Mucosa of stomach (tissue), 1 donor: ENCODE measurements at regions not wholly inside any gene's neighbourhood (a gene's known extent, or its start where the extent isn't known, plus 50 kb on each side); places are given as distances from the start of the nearest gene placed in this dataset.
A peak's percentile ranks its signal among the peaks of the same experiment; 100 is the strongest.

Experiments used
- H3K27me3 ChIP-seq: one replicate; pipeline ENCODE4 v1.7.0; 2013; ENCODE audit warnings: mild to moderate bottlenecking, low read length; ENCODE audit not compliant: control insufficient read depth, insufficient read depth
- H3K36me3 ChIP-seq: one replicate; pipeline ENCODE4 v1.7.0; 2013; ENCODE audit warnings: low read length; ENCODE audit not compliant: control insufficient read depth, insufficient read depth
- H3K4me1 ChIP-seq: one replicate; pipeline ENCODE4 v1.7.0; 2013; ENCODE audit warnings: mild to moderate bottlenecking, low read length; ENCODE audit not compliant: control insufficient read depth, insufficient read depth
- H3K4me3 ChIP-seq: one replicate; pipeline ENCODE4 v1.7.0; 2013; ENCODE audit warnings: low read length
- H3K9ac ChIP-seq: one replicate; pipeline ENCODE4 v1.7.0; 2013; ENCODE audit warnings: mild to moderate bottlenecking, low read length, moderate library complexity
- H3K9me3 ChIP-seq: one replicate; pipeline ENCODE4 v1.7.0; 2013; ENCODE audit warnings: mild to moderate bottlenecking, low read length, moderate library complexity; ENCODE audit not compliant: control insufficient read depth
- donor health status: Pancreatic carcinoma.

DNA sequence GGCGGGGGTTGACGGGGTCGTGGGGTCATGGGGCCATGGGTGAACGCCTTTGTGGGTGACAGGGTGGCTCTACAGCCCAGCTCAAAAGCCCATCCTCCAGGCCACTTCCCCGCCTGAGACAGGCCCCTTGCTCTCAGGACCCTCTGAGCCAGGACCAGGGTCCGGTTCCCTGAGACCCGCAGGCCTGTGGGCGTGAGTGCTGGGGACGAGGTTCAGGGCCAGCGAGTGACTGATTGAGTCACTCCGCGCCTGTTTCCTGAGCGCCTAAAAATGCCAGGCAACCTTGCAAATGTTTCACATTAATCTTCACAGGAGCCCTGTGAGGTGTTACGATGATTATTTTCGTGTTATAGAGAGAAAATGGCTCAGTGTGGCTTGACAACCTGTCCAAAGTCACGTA is 97.8 kb downstream of the ZNF674 start:
- Histone ChIP-seq H3K27me3 (no peaks in the 10 kb centered on the region), H3K9me3 (no peaks in the 10 kb centered on the region), H3K36me3 (no peaks in the 10 kb centered on the region), H3K4me3 (peak overlapping the region; percentile 23), H3K4me1 (no peaks in the 10 kb centered on the region), H3K9ac (peak overlapping the region; percentile 78)

DNA sequence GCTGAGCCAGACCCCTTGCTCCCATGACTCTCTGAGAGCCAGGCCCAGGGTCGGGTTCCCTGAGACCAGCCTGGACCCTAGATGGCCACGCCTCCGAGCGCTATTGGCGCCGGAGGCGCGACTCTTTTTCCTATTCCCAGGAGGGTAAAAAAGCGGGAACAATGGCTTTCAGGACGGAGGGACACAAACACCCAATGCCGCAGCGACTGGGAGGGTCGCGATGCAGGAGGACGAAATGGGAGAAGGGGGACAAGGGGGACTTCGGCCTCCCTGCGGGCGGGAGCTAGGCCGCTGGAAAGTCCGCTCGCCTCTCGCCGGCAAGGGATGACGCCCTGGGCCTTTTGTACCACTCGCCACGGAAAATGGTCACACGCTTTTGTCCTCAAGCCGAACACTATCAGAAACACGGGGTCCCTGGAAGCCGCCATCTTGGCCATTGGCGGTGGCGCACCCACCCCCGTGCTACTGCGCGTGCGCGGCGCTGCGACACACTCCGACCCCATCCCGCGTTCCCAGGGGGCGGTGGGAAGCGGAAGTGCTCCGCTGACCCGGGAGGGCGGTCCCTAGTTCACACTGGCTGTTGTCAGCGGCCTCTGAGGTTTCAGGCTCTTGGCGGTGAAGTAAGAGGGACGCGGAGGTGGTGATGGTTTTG is 98.4 kb downstream of the ZNF674 start:
- H3K9ac ChIP-seq, result peak overlapping the region; percentile 78
- peak overlapping the region; percentile 60 for H3K4me3 ChIP-seq
- no peaks in the 10 kb centered on the region for H3K36me3 ChIP-seq
- no peaks in the 10 kb centered on the region for H3K27me3 ChIP-seq
- H3K9me3 ChIP-seq, result no peaks in the 10 kb centered on the region
- H3K4me1 ChIP-seq, result no peaks in the 10 kb centered on the region

DNA sequence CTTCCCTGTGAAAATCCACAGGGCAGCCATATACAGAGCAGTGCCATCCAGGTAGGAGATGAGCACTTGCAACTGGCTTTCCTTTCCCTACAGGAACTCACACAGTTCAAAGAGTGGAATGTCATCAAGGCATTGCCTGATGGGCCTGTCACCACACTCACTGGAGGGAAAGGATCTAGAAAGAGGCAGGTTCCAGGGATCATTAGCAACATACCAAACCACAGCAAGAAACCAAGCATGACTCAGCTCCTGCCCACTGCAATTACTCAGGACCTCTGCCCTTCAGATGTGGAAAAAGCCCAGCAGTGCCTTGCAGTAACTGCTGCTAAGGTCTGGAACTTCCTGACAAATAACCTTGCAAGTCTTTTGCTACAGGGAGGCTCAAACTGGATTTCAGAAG is 101.2 kb downstream of the ZNF674 start:
- Histone ChIP-seq H3K4me1 (no peaks in the 10 kb centered on the region), H3K27me3 (no peaks in the 10 kb centered on the region), H3K9me3 (no peaks in the 10 kb centered on the region), H3K36me3 (no peaks in the 10 kb centered on the region), H3K4me3 (no peak overlapping the region), H3K9ac (no peak overlapping the region)

DNA sequence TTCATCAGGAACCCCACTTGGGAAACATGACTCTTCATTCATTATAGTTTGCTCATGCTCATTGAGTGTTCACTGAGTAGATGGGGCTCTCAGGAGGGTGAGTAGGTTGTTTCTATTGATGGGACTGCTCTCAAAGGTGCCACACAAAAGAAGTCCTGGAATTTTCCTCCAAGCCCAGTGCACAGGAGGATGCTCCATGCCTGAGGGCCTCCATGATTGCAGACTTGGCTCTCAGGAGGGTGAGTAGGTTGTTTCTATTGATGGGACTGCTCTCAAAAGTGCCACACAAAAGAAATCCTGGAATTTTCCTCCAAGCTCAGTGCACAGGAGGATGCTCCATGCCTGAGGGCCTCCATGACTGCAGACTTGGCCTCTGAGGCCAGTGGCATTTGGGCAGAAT is 108.5 kb downstream of the ZNF674 start:
- H3K27me3 ChIP-seq, result no peaks in the 10 kb centered on the region
- H3K4me3 ChIP-seq, result no peak overlapping the region
- no peak overlapping the region for H3K9ac ChIP-seq
- no peaks in the 10 kb centered on the region for H3K9me3 ChIP-seq
- H3K4me1 ChIP-seq, result no peaks in the 10 kb centered on the region
- H3K36me3 ChIP-seq, result no peaks in the 10 kb centered on the region

DNA sequence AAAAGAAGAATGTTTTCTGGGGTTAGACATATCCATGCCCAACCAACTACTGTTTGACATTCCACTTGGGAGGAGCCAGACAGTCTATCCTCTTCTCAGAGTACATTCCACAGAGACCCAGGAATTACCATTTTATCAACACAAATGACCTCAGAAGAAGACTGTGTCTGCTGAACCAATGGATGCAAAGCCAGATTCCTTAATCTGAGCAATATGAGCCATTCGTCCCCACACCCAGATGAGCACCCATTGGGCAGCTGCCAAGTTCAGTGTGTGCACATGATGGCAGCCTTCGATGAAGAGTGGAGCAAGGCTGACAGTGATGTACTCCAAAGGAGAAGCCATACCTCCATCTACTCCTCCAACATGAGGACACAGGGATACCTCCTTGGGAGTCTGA is 111.3 kb downstream of the ZNF674 start:
- H3K9me3 ChIP-seq, result no peaks in the 10 kb centered on the region
- no peak overlapping the region for H3K9ac ChIP-seq
- H3K4me1 ChIP-seq, result no peaks in the 10 kb centered on the region
- H3K36me3 ChIP-seq, result no peaks in the 10 kb centered on the region
- H3K27me3 ChIP-seq, result no peaks in the 10 kb centered on the region
- no peak overlapping the region for H3K4me3 ChIP-seq

DNA sequence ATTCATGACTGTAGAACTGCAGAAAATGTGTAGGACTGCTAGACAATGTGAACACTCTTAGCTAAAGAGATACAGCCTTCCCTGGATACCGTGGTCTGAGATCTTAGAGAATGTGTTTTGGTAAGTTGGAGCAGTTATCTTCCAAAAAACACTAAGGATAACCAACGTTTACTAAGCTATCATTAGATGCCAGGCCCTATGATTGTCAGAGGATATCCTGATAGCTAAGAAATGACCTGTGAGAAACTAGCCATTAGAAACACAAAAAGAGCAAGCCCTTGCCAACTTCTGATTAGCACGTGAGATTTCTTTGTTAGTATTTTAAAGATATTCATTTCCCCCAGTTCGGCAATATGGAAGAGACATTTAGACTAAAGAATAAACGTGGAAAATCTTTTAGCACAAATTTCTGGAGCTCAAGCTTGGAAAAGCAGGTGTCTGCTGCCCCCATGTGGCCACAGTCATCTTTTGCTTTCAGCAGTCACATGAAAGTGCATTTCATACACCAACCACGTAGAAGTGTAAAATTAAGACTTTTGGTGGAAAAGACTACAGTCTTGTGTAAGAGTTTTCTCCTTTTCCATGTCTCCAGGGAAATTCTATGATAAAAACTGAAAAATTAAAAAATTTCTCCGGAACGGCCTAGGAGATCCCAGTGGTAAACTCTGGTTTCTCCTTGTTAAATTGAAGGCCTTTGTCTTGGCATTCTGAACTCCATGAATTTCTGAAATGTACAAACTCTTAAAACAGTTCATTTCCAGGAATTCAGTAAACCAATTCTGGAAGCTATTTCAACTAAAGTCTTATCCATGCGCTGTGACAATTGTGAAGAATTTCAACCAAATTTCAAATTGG is 136.4 kb downstream of the ZNF674 start:
- H3K27me3 ChIP-seq, result no peaks in the 10 kb centered on the region

DNA sequence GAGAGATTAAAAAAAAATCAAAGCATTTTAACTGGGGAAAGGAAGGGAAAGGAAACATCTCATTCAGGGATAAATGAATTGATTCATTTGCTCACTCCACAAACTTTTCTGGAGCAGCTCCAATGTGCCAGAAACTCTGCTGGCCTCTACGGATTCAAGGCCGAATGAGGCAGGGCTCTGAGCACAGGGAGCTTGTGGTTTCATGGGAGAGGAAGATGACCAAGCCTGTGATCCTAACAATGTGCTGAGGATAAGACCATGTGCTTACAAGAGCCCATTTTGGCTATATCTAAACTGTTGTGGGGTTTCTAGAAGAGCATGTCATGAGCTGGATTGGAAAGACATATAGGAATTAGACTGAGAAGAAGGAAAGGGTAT is 137.5 kb downstream of the ZNF674 start:
- Histone ChIP-seq H3K36me3 (no peaks in the 10 kb centered on the region), H3K27me3 (no peaks in the 10 kb centered on the region), H3K9me3 (no peaks in the 10 kb centered on the region), H3K4me3 (no peak overlapping the region), H3K9ac (no peak overlapping the region), H3K4me1 (no peaks in the 10 kb centered on the region)

More for the DNA sequence above, 136.4 kb downstream of the ZNF674 start:
- no peak overlapping the region for H3K9ac ChIP-seq
- H3K4me1 ChIP-seq, result no peaks in the 10 kb centered on the region
- H3K9me3 ChIP-seq, result no peaks in the 10 kb centered on the region
- no peak overlapping the region for H3K4me3 ChIP-seq
- H3K36me3 ChIP-seq, result no peaks in the 10 kb centered on the region

DNA sequence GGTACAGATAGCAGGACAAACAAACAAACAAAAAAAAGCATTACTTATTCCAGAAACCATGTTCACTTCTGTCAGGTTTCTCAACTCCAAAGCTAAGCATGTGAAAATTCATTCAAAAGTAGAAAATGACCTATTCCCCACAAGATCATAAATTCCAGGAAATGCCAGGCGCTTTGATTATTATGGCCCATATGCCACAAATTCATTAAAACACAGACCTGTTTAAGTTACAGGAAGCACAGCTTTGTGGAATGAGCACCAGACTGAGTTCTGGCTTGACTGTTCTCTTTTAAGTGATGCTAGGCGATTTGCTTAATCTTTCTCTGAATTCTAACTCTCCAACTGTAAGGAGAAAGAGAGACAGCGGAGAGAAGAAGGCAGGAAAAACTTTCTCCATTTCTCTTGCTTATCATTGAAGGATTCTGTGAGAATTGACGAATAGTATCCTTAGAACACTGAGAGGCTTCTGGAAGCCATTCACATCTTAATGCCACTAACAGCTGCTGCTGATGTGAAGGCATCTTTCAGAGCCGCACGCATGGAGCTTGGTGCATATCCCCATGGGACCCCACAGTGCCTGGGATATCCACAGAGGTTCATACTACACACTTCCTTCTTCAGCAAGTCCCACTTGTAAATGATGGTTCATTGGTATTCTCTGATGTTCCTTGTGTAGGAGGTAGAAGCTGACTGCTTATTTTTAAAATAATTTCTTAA is 138.0 kb downstream of the ZNF674 start:
- no peaks in the 10 kb centered on the region for H3K36me3 ChIP-seq
- no peaks in the 10 kb centered on the region for H3K4me1 ChIP-seq
- H3K9ac ChIP-seq, result no peak overlapping the region
- H3K27me3 ChIP-seq, result no peaks in the 10 kb centered on the region
- no peaks in the 10 kb centered on the region for H3K9me3 ChIP-seq
- no peak overlapping the region for H3K4me3 ChIP-seq

DNA sequence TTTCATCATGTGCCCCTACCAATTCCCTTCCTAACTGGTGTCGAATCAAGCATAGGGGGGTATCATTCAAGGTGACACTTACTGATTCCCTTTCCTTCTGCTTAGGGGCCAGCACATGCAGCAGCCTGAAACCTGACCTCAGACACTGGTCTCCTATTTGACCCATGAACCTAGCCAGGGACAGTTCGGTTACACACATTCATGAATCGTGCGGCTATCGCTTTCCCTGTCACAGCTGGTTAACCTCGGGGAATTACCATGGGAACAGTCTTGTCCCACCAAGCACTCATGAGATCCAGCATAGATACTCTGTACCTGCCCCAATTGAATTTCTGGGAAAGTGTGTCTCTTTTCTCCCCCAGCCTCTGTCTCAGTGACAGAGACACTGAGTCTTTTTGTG is 140.4 kb downstream of the ZNF674 start:
- H3K9me3 ChIP-seq, result no peaks in the 10 kb centered on the region
- no peaks in the 10 kb centered on the region for H3K4me1 ChIP-seq
- no peaks in the 10 kb centered on the region for H3K36me3 ChIP-seq
- no peak overlapping the region for H3K4me3 ChIP-seq
- H3K27me3 ChIP-seq, result no peaks in the 10 kb centered on the region
- no peak overlapping the region for H3K9ac ChIP-seq

DNA sequence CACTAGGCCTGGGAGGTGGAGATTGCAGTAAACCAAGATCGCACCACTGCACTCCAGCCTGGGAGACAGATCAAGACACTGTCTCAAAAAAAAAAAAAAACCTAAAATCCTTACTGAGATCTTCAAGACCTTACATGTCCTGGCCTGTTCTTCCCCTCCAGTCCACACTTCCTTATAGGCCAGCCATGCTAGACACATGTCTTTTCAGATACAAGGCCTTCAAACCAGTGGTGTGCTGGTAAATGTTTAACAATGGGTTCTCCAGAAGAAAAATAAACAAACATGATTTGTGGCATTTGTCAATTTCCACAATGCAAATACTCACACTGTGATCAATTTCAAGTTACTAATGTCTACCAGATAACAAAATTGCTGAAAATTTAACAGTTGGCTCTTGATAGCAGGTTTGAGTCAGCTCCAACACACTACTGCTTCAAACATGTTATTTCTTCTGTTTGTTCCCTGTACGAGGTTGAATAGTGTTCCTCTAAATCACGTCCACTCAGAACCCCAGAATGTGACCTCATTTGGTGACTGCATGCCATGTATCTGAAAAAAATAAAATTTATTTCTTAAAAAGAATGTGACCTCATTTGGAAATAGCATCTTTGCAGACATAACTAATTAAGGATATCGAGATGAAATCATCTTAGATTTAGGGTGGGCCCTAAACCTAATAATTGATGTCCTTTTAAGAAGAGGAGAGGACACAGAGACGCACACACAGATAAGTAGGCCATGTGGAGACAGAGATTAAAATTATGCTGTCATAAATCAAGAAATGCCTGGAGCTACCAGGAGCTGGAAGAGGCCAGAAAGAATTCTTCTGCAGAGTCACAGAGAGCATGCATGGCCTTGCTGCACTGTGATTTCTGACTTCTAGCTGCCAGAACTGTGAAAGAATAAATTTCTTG is 144.4 kb downstream of the ZNF674 start:
- Histone ChIP-seq H3K9me3 (no peaks in the 10 kb centered on the region), H3K36me3 (no peaks in the 10 kb centered on the region), H3K4me1 (no peaks in the 10 kb centered on the region), H3K9ac (no peak overlapping the region), H3K4me3 (no peak overlapping the region), H3K27me3 (no peaks in the 10 kb centered on the region)

DNA sequence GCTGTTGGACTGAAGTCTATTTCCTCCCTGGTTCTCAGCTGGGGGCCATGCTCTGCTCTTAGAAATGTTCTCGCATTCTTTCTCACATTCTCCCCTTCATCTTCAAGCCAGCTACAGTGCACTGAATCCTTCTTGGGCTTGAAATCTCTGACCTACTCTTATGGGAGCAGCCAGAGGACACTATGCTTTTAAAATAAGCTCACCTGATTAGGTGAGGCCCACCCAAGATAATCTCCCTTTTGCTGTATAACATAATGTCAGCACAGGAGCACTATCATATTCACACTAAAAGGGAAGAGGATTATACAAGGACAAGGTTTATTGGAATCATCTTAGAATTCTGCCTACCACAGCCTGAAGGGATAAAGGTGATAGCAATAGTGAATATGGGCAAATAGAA is 146.3 kb downstream of the ZNF674 start:
- Histone ChIP-seq H3K9me3 (no peaks in the 10 kb centered on the region), H3K4me1 (no peaks in the 10 kb centered on the region), H3K36me3 (no peaks in the 10 kb centered on the region), H3K9ac (no peak overlapping the region), H3K4me3 (no peak overlapping the region), H3K27me3 (no peaks in the 10 kb centered on the region)
